A673 (cell line): ENCODE measurements at regions not wholly inside any gene's neighbourhood (a gene's known extent, or its start where the extent isn't known, plus 50 kb on each side); places are given as distances from the start of the nearest gene placed in this dataset.

Experiments used
- CTCF ChIP-seq: fragments of 300-800, 200-600 bp; sonication (generic); conservative IDR thresholded peaks from 2 replicates; pipeline ENCODE4 v1.5.1; 2017; ENCODE audit warnings: low read depth, mild to moderate bottlenecking, antibody characterized with exemption, low read length, moderate library complexity, mixed read lengths
- EZH2 ChIP-seq: fragments of 200-600 bp; sonication (generic); IDR thresholded peaks from 2 replicates; pipeline ENCODE4 v1.6.1; 2017; ENCODE audit warnings: borderline replicate concordance, low read depth, mild to moderate bottlenecking, mixed read lengths, antibody characterized with exemption, low read length; ENCODE audit not compliant: poor library complexity, severe bottlenecking

GRCh38 chr1:194950584-194950983, 1657.7 kb downstream of the KCNT2 start:
- TF ChIP-seq CTCF (no peak), EZH2 (no peak)
